ENCODE measurements at regions not wholly inside any gene's neighbourhood (a gene's known extent, or its start where the extent isn't known, plus 50 kb on each side); places are given as distances from the start of the nearest gene placed in this dataset.

GRCh38 chr3:23128655-23129054 lies 74.5 kb upstream of the UBE2E2 start:
- TF ChIP-seq, protein P1, sequence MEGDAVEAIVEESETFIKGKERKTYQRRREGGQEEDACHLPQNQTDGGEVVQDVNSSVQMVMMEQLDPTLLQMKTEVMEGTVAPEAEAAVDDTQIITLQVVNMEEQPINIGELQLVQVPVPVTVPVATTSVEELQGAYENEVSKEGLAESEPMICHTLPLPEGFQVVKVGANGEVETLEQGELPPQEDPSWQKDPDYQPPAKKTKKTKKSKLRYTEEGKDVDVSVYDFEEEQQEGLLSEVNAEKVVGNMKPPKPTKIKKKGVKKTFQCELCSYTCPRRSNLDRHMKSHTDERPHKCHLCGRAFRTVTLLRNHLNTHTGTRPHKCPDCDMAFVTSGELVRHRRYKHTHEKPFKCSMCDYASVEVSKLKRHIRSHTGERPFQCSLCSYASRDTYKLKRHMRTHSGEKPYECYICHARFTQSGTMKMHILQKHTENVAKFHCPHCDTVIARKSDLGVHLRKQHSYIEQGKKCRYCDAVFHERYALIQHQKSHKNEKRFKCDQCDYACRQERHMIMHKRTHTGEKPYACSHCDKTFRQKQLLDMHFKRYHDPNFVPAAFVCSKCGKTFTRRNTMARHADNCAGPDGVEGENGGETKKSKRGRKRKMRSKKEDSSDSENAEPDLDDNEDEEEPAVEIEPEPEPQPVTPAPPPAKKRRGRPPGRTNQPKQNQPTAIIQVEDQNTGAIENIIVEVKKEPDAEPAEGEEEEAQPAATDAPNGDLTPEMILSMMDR (IDR thresholded peaks at IDR 0.05): no peak
- no peak for TF ChIP-seq ZFX (IDR thresholded peaks at IDR 0.05; ENCODE audit: borderline replicate concordance)

Data from 22Rv1 (cell line).